OCI-LY1 (cell line): ENCODE measurements at regions not wholly inside any gene's neighbourhood (a gene's known extent, or its start where the extent isn't known, plus 50 kb on each side); places are given as distances from the start of the nearest gene placed in this dataset.

Source experiments
- H2AFZ ChIP-seq: fragments of 200-600 bp; sonication (generic), shearing (Covaris generic); 2 replicates; pipeline ENCODE4 v1.6.0; 2014; ENCODE audit warnings: antibody characterized with exemption, mild to moderate bottlenecking, low read length
- H3F3A ChIP-seq: fragments of 200-600 bp; sonication (generic), shearing (Covaris generic); 2 replicates; pipeline ENCODE4 v1.6.0; 2014; ENCODE audit warnings: mild to moderate bottlenecking, antibody characterized with exemption, low read length, moderate library complexity; ENCODE audit not compliant: insufficient read depth
- H3K27ac ChIP-seq: fragments of 200-600 bp; sonication (generic); 2 replicates; pipeline ENCODE4 v1.5.1; 2014; ENCODE audit warnings: low read length, mixed run types, mild to moderate bottlenecking, low read depth; ENCODE audit not compliant: poor library complexity, severe bottlenecking
- H3K27me3 ChIP-seq: fragments of 200-600 bp; sonication (generic); 2 replicates; pipeline ENCODE4 v1.6.0; 2014; ENCODE audit warnings: antibody characterized with exemption, mild to moderate bottlenecking, low read length, moderate library complexity; ENCODE audit not compliant: insufficient read depth
- H3K36me3 ChIP-seq: fragments of 200-600 bp; sonication (generic); 2 replicates; pipeline ENCODE4 v1.6.1; 2014; ENCODE audit warnings: mild to moderate bottlenecking, antibody characterized with exemption, low read length, moderate library complexity, mixed read lengths; ENCODE audit not compliant: insufficient read depth
- H3K4me1 ChIP-seq: fragments of 200-600 bp; sonication (generic); 2 replicates; pipeline ENCODE4 v1.5.1; 2014; ENCODE audit warnings: mild to moderate bottlenecking, low read length, moderate library complexity; ENCODE audit not compliant: insufficient read depth, severe bottlenecking
- H3K4me2 ChIP-seq: fragments of 200-600 bp; sonication (generic), shearing (Covaris generic); 2 replicates; pipeline ENCODE4 v1.6.1; 2014; ENCODE audit warnings: low read length
- H3K4me3 ChIP-seq: fragments of 200-600 bp; sonication (generic); 2 replicates; pipeline ENCODE4 v1.5.1; 2014; ENCODE audit warnings: low read length, low read depth, mild to moderate bottlenecking, mixed read lengths; ENCODE audit not compliant: poor library complexity, severe bottlenecking
- H3K79me2 ChIP-seq: fragments of 200-600 bp; shearing (Covaris generic); 2 replicates; pipeline ENCODE4 v1.6.1; 2016; ENCODE audit warnings: mixed run types, low read length, mixed read lengths; ENCODE audit not compliant: insufficient read depth
- H3K9ac ChIP-seq: fragments of 200-600 bp; sonication (generic), shearing (Covaris generic); 2 replicates; pipeline ENCODE4 v1.6.1; 2014; ENCODE audit warnings: mild to moderate bottlenecking, low read length, mixed read lengths
- H3K9me2 ChIP-seq: fragments of 200-600 bp; sonication (generic), shearing (Covaris generic); 2 replicates; pipeline ENCODE4 v1.6.1; 2014; ENCODE audit warnings: low read depth, mild to moderate bottlenecking, low read length, mixed read lengths
- H3K9me3 ChIP-seq: fragments of 200-600 bp; shearing (Covaris generic); 2 replicates; pipeline ENCODE4 v1.6.1; 2014; ENCODE audit warnings: low read length, mixed read lengths
- H4K20me1 ChIP-seq: fragments of 200-600 bp; sonication (generic), shearing (Covaris generic); 2 replicates; pipeline ENCODE4 v1.6.0; 2016; ENCODE audit warnings: mild to moderate bottlenecking, low read length; ENCODE audit not compliant: insufficient read depth
- EZH2 ChIP-seq: fragments of 200-600 bp; sonication (generic), shearing (Covaris generic); IDR thresholded peaks from 2 replicates; pipeline ENCODE4 v1.8.0; 2017; ENCODE audit warnings: borderline replicate concordance, mixed run types, mild to moderate bottlenecking, antibody characterized with exemption, low read length, moderate library complexity, mixed read lengths
- TF ChIP-seq, protein P1 (sequence below): fragments of 200-600 bp; sonication (generic), shearing (Covaris generic); IDR thresholded peaks from 2 replicates; pipeline ENCODE4 v1.5.1; 2017; ENCODE audit warnings: mild to moderate bottlenecking, antibody characterized with exemption, low read length, moderate library complexity, mixed read lengths

DNA sequence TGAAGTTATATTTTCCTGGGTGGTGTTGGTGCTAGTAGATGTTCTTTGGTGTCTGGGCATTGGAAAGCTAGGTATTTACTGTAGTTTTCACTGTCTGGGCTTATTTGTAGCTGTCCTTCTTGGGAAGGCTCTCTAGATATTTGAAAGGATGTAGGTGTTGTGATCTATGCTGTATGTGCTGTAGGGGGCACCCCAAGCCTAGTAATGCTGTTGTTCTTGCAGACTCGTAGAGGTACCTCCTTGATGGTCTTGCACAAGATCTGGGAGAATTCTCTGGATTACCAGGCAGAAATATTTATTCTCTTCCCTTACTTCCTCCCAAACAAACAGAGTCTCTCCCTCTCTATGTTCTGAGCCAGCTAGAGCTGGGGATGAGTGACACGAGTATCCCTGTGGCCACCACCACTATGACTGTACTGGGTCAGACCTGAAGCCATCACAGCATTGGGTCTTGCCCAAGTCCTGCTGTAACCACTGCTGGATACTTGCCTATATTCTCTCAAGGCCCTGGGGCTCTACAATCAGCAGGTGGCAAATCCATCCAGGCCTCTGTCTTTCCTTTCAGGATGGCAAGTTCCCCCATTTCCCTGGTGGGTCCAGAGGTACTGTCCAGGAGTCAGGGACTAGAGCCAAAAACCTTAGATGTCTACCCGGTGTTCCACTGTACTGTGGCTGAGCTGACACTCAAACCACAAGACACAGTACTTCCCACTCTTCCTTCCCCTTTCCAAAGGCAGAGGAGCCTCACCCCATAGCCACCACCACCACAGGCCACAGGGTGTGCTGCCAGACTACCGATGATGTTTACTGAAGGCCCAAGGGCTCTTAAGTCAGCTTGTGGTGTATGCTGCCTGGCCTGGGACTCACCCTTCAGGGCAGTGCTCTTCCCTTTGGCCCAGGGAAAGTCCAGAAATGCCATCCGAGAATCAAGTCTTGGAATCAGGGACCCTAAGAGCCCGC is 195.2 kb upstream of the DPPA4 start:
- Histone ChIP-seq H3F3A (no peaks in the 10 kb centered on the region), H3K36me3 (no peaks in the 10 kb centered on the region), H3K79me2 (no peaks in the 10 kb centered on the region), H3K9me2 (no peaks in the 10 kb centered on the region), H3K4me2 (no peak overlapping the region), H3K9me3 (no peaks in the 10 kb centered on the region), H4K20me1 (no peaks in the 10 kb centered on the region), H3K27ac (peak overlapping the region; percentile 38), H3K4me3 (no peak overlapping the region), H2AFZ (no peak overlapping the region), H3K27me3 (no peaks in the 10 kb centered on the region), H3K4me1 (peaks cover 12% of the 10 kb centered on the region), H3K9ac (no peak overlapping the region)
- TF ChIP-seq, protein P1, sequence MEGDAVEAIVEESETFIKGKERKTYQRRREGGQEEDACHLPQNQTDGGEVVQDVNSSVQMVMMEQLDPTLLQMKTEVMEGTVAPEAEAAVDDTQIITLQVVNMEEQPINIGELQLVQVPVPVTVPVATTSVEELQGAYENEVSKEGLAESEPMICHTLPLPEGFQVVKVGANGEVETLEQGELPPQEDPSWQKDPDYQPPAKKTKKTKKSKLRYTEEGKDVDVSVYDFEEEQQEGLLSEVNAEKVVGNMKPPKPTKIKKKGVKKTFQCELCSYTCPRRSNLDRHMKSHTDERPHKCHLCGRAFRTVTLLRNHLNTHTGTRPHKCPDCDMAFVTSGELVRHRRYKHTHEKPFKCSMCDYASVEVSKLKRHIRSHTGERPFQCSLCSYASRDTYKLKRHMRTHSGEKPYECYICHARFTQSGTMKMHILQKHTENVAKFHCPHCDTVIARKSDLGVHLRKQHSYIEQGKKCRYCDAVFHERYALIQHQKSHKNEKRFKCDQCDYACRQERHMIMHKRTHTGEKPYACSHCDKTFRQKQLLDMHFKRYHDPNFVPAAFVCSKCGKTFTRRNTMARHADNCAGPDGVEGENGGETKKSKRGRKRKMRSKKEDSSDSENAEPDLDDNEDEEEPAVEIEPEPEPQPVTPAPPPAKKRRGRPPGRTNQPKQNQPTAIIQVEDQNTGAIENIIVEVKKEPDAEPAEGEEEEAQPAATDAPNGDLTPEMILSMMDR: peak; percentile 75
- no peak for TF ChIP-seq EZH2

DNA sequence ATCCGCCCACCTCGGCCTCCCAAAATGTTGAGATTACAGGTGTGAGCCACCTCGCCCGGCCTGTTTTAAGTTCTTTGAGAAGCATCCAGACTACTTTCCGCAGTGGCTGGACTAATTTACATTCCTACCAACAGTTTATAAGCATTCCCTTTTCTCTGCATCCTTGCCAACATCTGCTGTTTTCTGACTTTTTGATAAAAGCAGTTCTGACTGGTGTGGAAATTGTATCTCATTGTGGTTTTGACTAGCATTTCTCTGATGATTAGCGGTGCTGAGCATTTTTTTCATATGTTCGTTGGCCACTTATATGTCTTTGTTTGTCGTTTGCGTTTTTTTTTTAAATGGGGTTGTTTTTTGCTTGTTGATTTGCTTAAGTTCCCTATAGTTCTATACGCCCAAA is 208.4 kb upstream of the DPPA4 start:
- Histone ChIP-seq H3K9ac (no peak overlapping the region), H3K79me2 (no peaks in the 10 kb centered on the region)
- TF ChIP-seq, protein P1: no peak
- no peak for TF ChIP-seq EZH2

DNA sequence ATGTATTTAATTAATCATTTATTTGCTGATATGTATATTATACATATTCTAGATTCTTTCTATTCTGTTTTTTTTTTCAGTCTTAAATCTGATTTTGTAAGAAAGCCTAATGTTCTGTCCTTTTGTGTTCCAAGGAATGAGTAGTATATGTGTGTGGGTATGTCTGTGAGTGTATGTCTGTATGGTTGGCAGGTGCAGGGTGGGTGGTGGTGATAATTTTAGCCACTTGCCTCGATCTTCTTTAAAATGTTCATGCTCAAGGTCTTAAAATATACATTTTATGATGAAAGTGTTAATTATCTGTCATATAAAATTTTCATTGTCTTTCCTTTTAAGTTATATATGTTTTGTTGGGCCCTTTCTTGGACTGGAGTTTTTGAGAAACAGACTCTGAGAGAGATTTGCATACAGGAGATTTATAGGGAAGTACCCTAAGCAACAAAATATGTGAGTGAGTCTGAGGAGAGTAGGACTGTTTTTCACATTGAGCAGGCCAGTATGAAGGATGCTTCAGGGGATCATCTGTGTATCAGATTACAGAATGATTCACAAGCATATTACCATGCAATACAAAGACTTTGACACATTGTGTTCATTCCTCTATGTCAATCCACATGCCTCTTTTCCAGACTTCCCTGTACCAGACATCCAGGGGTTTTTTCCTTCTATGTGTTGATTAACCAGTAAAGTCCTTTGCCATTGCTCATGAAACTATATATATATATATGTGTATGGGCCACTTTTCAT is 211.0 kb upstream of the DPPA4 start:
- Histone ChIP-seq H3K79me2 (no peaks in the 10 kb centered on the region), H3K9me3 (no peaks in the 10 kb centered on the region), H2AFZ (no peak overlapping the region; the same call in 1 of the 2 replicates), H4K20me1 (no peaks in the 10 kb centered on the region), H3K4me3 (no peak overlapping the region), H3K9me2 (no peaks in the 10 kb centered on the region), H3K27ac (peak overlapping the region; percentile 94), H3K9ac (peak overlapping the region; percentile 33; the same call in 1 of the 2 replicates), H3K27me3 (no peaks in the 10 kb centered on the region), H3K4me2 (peak overlapping the region; percentile 60), H3K36me3 (no peaks in the 10 kb centered on the region), H3K4me1 (peaks cover 79% of the 10 kb centered on the region), H3F3A (no peaks in the 10 kb centered on the region; the same call in 1 of the 2 replicates)
- TF ChIP-seq, protein P1: no peak
- TF ChIP-seq EZH2: no peak

More for the DNA sequence above, 208.4 kb upstream of the DPPA4 start:
- Histone ChIP-seq H3K27ac (peak overlapping the region; percentile 87), H3K36me3 (no peaks in the 10 kb centered on the region), H3F3A (no peaks in the 10 kb centered on the region; the same call in 1 of the 2 replicates), H3K4me2 (peak overlapping the region; percentile 5; the same call in 1 of the 2 replicates), H3K9me2 (no peaks in the 10 kb centered on the region), H3K27me3 (no peaks in the 10 kb centered on the region), H2AFZ (no peak overlapping the region), H3K4me1 (peaks cover 53% of the 10 kb centered on the region), H3K9me3 (no peaks in the 10 kb centered on the region), H3K4me3 (no peak overlapping the region), H4K20me1 (no peaks in the 10 kb centered on the region)
